ENCODE measurements at regions not wholly inside any gene's neighbourhood (a gene's known extent, or its start where the extent isn't known, plus 50 kb on each side); places are given as distances from the start of the nearest gene placed in this dataset.
"Not testable (repeated sequence)": the region's sequence is repeated elsewhere in the genome, so short reads cannot be mapped to it uniquely, and the experiment has no call there.

- DNase-seq, result no peak
Observed at GRCh38 chr6:128731249-128732165, 151.4 kb upstream of the LAMA2 start.

GRCh38 chr6:128727500-128727899 lies 155.4 kb upstream of the LAMA2 start:
- DNase-seq, result no peak

GRCh38 chr6:128725271-128726233 lies 157.4 kb upstream of the LAMA2 start:
- peak; percentile 19 for DNase-seq

- DNase-seq, result no peak
Observed at GRCh38 chr6:128724738-128725137, 158.2 kb upstream of the LAMA2 start.

GRCh38 chr6:128723667-128724066 lies 159.3 kb upstream of the LAMA2 start:
- no peak for DNase-seq

- no peak for DNase-seq
Observed at GRCh38 chr6:128720891-128721290, 162.0 kb upstream of the LAMA2 start.

GRCh38 chr6:128719786-128720185 lies 163.2 kb upstream of the LAMA2 start:
- DNase-seq, result no peak

GRCh38 chr6:128713461-128713860 lies 169.5 kb upstream of the LAMA2 start:
- DNase-seq, result no peak

- DNase-seq, result no peak
Observed at GRCh38 chr6:128712898-128713297, 170.0 kb upstream of the LAMA2 start.

- DNase-seq, result no peak
Observed at GRCh38 chr6:128711149-128711548, 171.8 kb upstream of the LAMA2 start.

- no peak for DNase-seq
Observed at GRCh38 chr6:128710315-128710714, 172.6 kb upstream of the LAMA2 start.

GRCh38 chr6:128704601-128705000 lies 178.3 kb upstream of the LAMA2 start:
- no peak for DNase-seq

GRCh38 chr6:128703794-128704193 lies 179.1 kb upstream of the LAMA2 start:
- DNase-seq, result not testable (repeated sequence)

GRCh38 chr6:128696691-128697689 lies 176.6 kb upstream of the PTPRK start:
- DNase-seq, result no peak

- no peak for DNase-seq
Observed at GRCh38 chr6:128694303-128695009, 174.1 kb upstream of the PTPRK start.

- DNase-seq, result no peak
Observed at GRCh38 chr6:128690063-128690462, 169.7 kb upstream of the PTPRK start.

- no peak for DNase-seq
Observed at GRCh38 chr6:128686084-128686483, 165.7 kb upstream of the PTPRK start.

- DNase-seq, result no peak
Observed at GRCh38 chr6:128676456-128676855, 156.1 kb upstream of the PTPRK start.

GRCh38 chr6:128672023-128672422 lies 151.6 kb upstream of the PTPRK start:
- no peak for DNase-seq

GRCh38 chr6:128667339-128667858 lies 147.0 kb upstream of the PTPRK start:
- no peak for DNase-seq

- DNase-seq, result no peak
Observed at GRCh38 chr6:128666405-128666804, 146.0 kb upstream of the PTPRK start.

All from CD4-positive, alpha-beta T cell treated with Interleukin-12 subunit alpha and Interleukin-12 subunit beta, for 1 hour (primary cell).